ENCODE measurements at regions not wholly inside any gene's neighbourhood (a gene's known extent, or its start where the extent isn't known, plus 50 kb on each side); places are given as distances from the start of the nearest gene placed in this dataset.

- Histone ChIP-seq H4K5ac (ENCODE audit: insufficient read length, low read depth, low read length) (no peak overlapping the region), H4K20me1 (replicated peaks in 1 of 2; ENCODE audit: control insufficient read depth in 1 of 2, insufficient read depth in 2 of 2, low read length in 2 of 2) (no peaks in the 10 kb centered on the region), H3K36me3 (ENCODE audit: control insufficient read depth in 2 of 4, insufficient read depth in 4 of 4, low read length in 3 of 4) (no peaks in the 10 kb centered on the region), H3K4me1 (replicated peaks in 1 of 4; ENCODE audit: control insufficient read depth in 3 of 4, insufficient read depth in 4 of 4, low read length in 3 of 4) (no peaks in the 10 kb centered on the region; a peak in 3 of 7 replicates), H3K4me2 (ENCODE audit: insufficient read depth in 1 of 2, low read depth in 2 of 2, low read length in 2 of 2) (no peak overlapping the region), H3K56ac (replicated peaks; ENCODE audit: insufficient read length, low read depth, low read length) (no peak overlapping the region), H3K9me3 (ENCODE audit: insufficient read depth in 2 of 2, low read depth in 1 of 2, low read length in 1 of 2) (no peaks in the 10 kb centered on the region), H2BK120ac (replicated peaks; ENCODE audit: low read depth, low read length) (no peak overlapping the region), H2BK12ac (ENCODE audit: low read depth, low read length) (no peak overlapping the region), H4K8ac (ENCODE audit: extremely low read depth, insufficient read depth, low read length) (no peak overlapping the region), H2AK5ac (ENCODE audit: low read depth, low read length) (no peak overlapping the region), H2BK15ac (ENCODE audit: low read length) (no peak overlapping the region), H3K23me2 (ENCODE audit: low read depth, low read length) (peaks cover 4% of the 10 kb centered on the region; the same call in 1 of the 2 replicates), H3K9ac (replicated peaks in 1 of 4; ENCODE audit: extremely low read depth in 1 of 4, low read depth in 3 of 4, low read length in 3 of 4) (no peak overlapping the region), H3K18ac (ENCODE audit: extremely low read depth, low read length) (no peak overlapping the region), H3K79me2 (ENCODE audit: control insufficient read depth in 1 of 2, insufficient read depth in 2 of 2, low read length in 2 of 2) (no peaks in the 10 kb centered on the region), H4K91ac (replicated peaks; ENCODE audit: insufficient read length, low read length) (no peak overlapping the region), H3K27ac (ENCODE audit: low read depth, low read length) (no peak overlapping the region), H2BK20ac (ENCODE audit: low read length) (no peak overlapping the region), H2BK5ac (ENCODE audit: low read depth, low read length) (no peak overlapping the region), H3K14ac (ENCODE audit: insufficient read length) (no peak overlapping the region), H3K4ac (replicated peaks; ENCODE audit: insufficient read length, low read depth, low read length) (no peak overlapping the region), H3K4me3 (ENCODE audit: extremely low read depth in 1 of 4, insufficient read depth in 2 of 4, low read depth in 3 of 4, low read length in 4 of 4) (no peak overlapping the region), H3K27me3 (replicated peaks in 1 of 4; ENCODE audit: control insufficient read depth in 3 of 4, extremely low read depth in 1 of 4, insufficient read depth in 3 of 4, low read length in 3 of 4) (no peaks in the 10 kb centered on the region; a peak in 2 of 7 replicates), H2AFZ (ENCODE audit: low read length) (no peak overlapping the region), H3K23ac (ENCODE audit: insufficient read length) (no peak overlapping the region), H3K79me1 (ENCODE audit: low read depth, low read length) (no peaks in the 10 kb centered on the region)
- FAIRE-seq (no peak), DNase-seq (ENCODE audit: low read depth in 1 of 2, low spot score in 2 of 2) (no peak)
- ChIA-PET POLR2A (ENCODE audit: partially characterized antibody) (no interaction called here), CTCF (ENCODE audit: partially characterized antibody) (interaction anchor here (0.6 to 1.8 kb wide), 3 partner anchors 8 to 136 kb away, joined by 3 to 5 read pairs (median 4); no protein-coding TSS in a partner anchor)
- TF ChIP-seq SIX5 (IDR thresholded peaks at IDR 0.05; ENCODE audit: low read depth, low read length) (no peak), NANOG (IDR thresholded peaks at IDR 0.05; ENCODE audit: insufficient read depth, low read depth, low read length, poor library complexity, severe bottlenecking) (no peak), TCF12 (IDR thresholded peaks at IDR 0.05; ENCODE audit: low read depth, low read length) (no peak), CBX5 (IDR thresholded peaks at IDR 0.05; ENCODE audit: low read depth, low read length) (no peak)
- 98% methylated on average over 3 of the region's 3 CpGs; no CpG with 5 or more reads in 1 of the 2 experiments for WGBS, 2 experiments (ENCODE audit: extremely low coverage in 1 of 2, insufficient coverage in 1 of 2, insufficient read length in 1 of 2, insufficient replicate concordance in 2 of 2, low coverage in 1 of 2, low lambda C conversion rate in 2 of 2, missing lambda C conversion rate in 1 of 2)
Measured at GRCh38 chr1:22280526-22280925, 137.6 kb upstream of the WNT4 start.

Data from H1 (cell line).